ENCODE measurements at regions not wholly inside any gene's neighbourhood (a gene's known extent, or its start where the extent isn't known, plus 50 kb on each side); places are given as distances from the start of the nearest gene placed in this dataset.

GRCh38 chr6:74765486-74765885, 440.4 kb downstream of the COL12A1 start:
- no peak for DNase-seq (ENCODE audit: low spot score)

GRCh38 chr6:74764486-74764885, 441.4 kb downstream of the COL12A1 start:
- no peak for DNase-seq (ENCODE audit: low spot score)

GRCh38 chr6:74762841-74763240, 443.0 kb downstream of the COL12A1 start:
- no peak for DNase-seq (ENCODE audit: low spot score)

- no peak for DNase-seq (ENCODE audit: low spot score)
These were observed 448.0 kb downstream of the COL12A1 start for GRCh38 chr6:74757813-74758212.

- DNase-seq (ENCODE audit: low spot score), result no peak
These were observed 448.9 kb downstream of the COL12A1 start for GRCh38 chr6:74756923-74757322.

GRCh38 chr6:74755778-74756177, 450.1 kb downstream of the COL12A1 start:
- DNase-seq (ENCODE audit: low spot score), result no peak

- DNase-seq (ENCODE audit: low spot score), result no peak
These were observed 450.7 kb downstream of the COL12A1 start for GRCh38 chr6:74755196-74755595.

GRCh38 chr6:74753883-74754600, 451.8 kb downstream of the COL12A1 start:
- DNase-seq (ENCODE audit: low spot score), result no peak

- peak; percentile 3 for DNase-seq (ENCODE audit: low spot score)
These were observed 453.6 kb downstream of the COL12A1 start for GRCh38 chr6:74752303-74752702.

GRCh38 chr6:74750826-74751225, 455.0 kb downstream of the COL12A1 start:
- no peak for DNase-seq (ENCODE audit: low spot score)

GRCh38 chr6:74749211-74750147, 456.4 kb downstream of the COL12A1 start:
- DNase-seq (ENCODE audit: low spot score), result no peak

GRCh38 chr6:74745670-74746069, 460.2 kb downstream of the COL12A1 start:
- DNase-seq (ENCODE audit: low spot score), result no peak

- DNase-seq (ENCODE audit: low spot score), result no peak
These were observed 462.9 kb downstream of the COL12A1 start for GRCh38 chr6:74742793-74743508.

- DNase-seq (ENCODE audit: low spot score), result no peak
These were observed 464.2 kb downstream of the COL12A1 start for GRCh38 chr6:74741646-74742045.

GRCh38 chr6:74735304-74735703, 470.5 kb downstream of the COL12A1 start:
- peak; percentile 6 for DNase-seq (ENCODE audit: low spot score)

- DNase-seq (ENCODE audit: low spot score), result no peak
These were observed 471.0 kb downstream of the COL12A1 start for GRCh38 chr6:74734901-74735300.

GRCh38 chr6:74733830-74734620, 471.8 kb downstream of the COL12A1 start:
- no peak for DNase-seq (ENCODE audit: low spot score)

GRCh38 chr6:74731931-74732330, 473.9 kb downstream of the COL12A1 start:
- no peak for DNase-seq (ENCODE audit: low spot score)

GRCh38 chr6:74731204-74731603, 474.6 kb downstream of the COL12A1 start:
- no peak for DNase-seq (ENCODE audit: low spot score)

- no peak for DNase-seq (ENCODE audit: low spot score)
These were observed 484.9 kb downstream of the COL12A1 start for GRCh38 chr6:74720923-74721322.

- DNase-seq (ENCODE audit: low spot score), result no peak
These were observed 488.3 kb downstream of the COL12A1 start for GRCh38 chr6:74717591-74717990.
